BJ (cell line): ENCODE measurements at regions not wholly inside any gene's neighbourhood (a gene's known extent, or its start where the extent isn't known, plus 50 kb on each side); places are given as distances from the start of the nearest gene placed in this dataset. TPM values are rescaled to one million over a fixed set of nuclear protein-coding genes. Genes with fewer than 3 reads are reported as not detected.

Experiments
- CTCF ChIA-PET: fragments of 350-600 bp; formaldehyde crosslinking; extraction: SDS; loops from one replicate; lab custom pipeline; 2021; ENCODE audit warnings: antibody characterized with exemption, inconsistent platforms; lab: Yijun Ruan, JAX
- POLR2A ChIA-PET: fragments of 300-600 bp; sonication (Branson Sonifier 250); formaldehyde crosslinking; extraction: SDS; loops from one replicate; lab custom pipeline; 2021; ENCODE audit warnings: antibody characterized with exemption; lab: Charles Lee
- DNase-seq: peaks from one replicate; pipeline ENCODE4 v3.0.0-alpha.2; 2011; ENCODE audit warnings: low read depth
- H3K27me3 ChIP-seq: 2 replicates; pipeline ENCODE4 v1.6.0; 2011; ENCODE audit warnings: low read length; ENCODE audit not compliant: control insufficient read depth, insufficient read depth
- H3K36me3 ChIP-seq: 2 replicates; pipeline ENCODE4 v1.5.1; 2011; ENCODE audit warnings: low read length; ENCODE audit not compliant: control insufficient read depth, insufficient read depth
- H3K4me3 ChIP-seq: 2 replicates; pipeline ENCODE4 v1.5.1; 2011; ENCODE audit warnings: low read depth, mild to moderate bottlenecking, control low read depth, low read length
- small RNA-seq: library from RNA; depleted of rRNA; stranded (forward); fragments of <200 nt; gene quantifications from one replicate; pipeline ENCODE3, GENCODE V24; 2012; ENCODE audit warnings: low replicate concordance, low read depth; ENCODE audit not compliant: insufficient read length
- TF ChIP-seq, protein P1 (sequence below): IDR thresholded peaks from 2 replicates; pipeline ENCODE4 v1.5.1; 2011; ENCODE audit warnings: low read depth, mild to moderate bottlenecking, control low read depth, inconsistent platforms, low read length, moderate library complexity; ENCODE audit not compliant: insufficient read depth

DNA sequence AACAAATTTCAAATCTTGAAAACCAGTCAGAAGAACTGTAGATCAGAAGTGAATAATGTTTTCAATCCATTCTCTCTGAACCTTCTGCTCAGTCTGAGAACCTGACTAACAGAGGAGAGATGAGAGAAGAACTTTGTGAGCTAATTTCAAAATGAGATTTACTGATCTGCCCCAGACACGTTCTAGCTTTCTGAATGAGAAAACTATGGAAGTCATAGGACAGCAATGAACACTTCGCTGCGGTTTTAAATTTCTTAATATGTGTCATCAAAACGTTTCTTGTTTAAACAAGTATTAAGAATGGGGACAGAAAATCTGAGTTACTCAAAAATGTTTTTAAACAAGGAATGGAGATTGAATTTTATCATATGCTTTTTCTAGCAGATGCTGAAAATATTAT is 66.6 kb upstream of the FAR2 start:
- H3K4me3 ChIP-seq: no peak overlapping the region
- POLR2A ChIA-PET: no interaction called here
- TF ChIP-seq, protein P1, sequence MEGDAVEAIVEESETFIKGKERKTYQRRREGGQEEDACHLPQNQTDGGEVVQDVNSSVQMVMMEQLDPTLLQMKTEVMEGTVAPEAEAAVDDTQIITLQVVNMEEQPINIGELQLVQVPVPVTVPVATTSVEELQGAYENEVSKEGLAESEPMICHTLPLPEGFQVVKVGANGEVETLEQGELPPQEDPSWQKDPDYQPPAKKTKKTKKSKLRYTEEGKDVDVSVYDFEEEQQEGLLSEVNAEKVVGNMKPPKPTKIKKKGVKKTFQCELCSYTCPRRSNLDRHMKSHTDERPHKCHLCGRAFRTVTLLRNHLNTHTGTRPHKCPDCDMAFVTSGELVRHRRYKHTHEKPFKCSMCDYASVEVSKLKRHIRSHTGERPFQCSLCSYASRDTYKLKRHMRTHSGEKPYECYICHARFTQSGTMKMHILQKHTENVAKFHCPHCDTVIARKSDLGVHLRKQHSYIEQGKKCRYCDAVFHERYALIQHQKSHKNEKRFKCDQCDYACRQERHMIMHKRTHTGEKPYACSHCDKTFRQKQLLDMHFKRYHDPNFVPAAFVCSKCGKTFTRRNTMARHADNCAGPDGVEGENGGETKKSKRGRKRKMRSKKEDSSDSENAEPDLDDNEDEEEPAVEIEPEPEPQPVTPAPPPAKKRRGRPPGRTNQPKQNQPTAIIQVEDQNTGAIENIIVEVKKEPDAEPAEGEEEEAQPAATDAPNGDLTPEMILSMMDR: no peak
- no peaks in the 10 kb centered on the region for H3K36me3 ChIP-seq
- no peak for DNase-seq
- CTCF ChIA-PET: interaction anchor here (1.2 kb wide), 1 partner anchor 9 kb away, joined by 3 read pairs; no protein-coding TSS in a partner anchor
- H3K27me3 ChIP-seq: peaks cover 1% of the 10 kb centered on the region; the same call in 1 of the 2 replicates

DNA sequence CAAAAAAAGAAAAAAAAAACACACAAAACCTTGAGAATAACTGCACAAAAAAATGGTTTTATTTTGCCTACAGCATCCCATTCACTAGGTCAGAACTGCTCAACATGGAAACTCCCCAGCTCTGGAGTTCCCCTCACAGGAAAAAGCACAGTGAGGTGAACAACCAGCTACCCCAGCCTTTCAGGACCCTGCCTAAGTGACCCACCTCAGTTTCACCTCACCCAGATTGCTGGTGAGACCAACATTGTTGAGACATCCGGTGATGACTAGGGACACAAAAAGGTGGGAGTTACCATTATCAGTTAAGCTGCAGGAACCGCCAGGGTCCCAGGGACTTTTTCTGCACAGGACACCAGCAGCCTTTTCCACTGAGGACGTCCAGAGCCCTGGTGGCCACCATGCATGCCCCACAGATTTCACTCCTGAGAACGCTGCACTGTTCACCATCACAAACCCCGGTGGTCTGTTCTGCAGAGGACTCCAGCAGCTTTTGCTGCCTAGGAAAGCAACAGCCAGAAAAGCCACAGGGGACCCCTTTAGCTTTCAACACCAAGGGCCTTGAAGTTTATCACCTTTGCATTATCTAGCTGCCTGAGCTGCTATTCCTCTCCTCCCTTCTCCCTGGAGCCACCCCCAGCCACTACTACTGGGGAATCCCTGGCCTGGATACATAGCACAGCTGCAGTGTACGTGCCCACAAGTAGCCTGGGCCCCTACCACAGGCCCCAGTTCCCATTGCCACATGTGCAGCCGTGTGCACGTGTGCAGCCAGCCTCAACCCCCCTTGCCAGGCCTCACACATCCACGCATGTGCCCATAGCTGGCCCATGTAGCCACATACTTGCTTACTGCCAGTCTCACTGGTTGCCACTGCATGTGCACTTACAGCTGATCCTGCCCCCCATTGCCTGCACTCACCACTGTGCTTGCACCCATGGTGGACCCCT is 62.5 kb upstream of the FAR2 start:
- Histone ChIP-seq H3K36me3 (no peaks in the 10 kb centered on the region), H3K27me3 (peaks cover 1% of the 10 kb centered on the region; the same call in 1 of the 2 replicates), H3K4me3 (no peak overlapping the region)
- DNase-seq: no peak
- ChIA-PET POLR2A (no interaction called here), CTCF (interaction anchor here (0.6 to 1.6 kb wide), 6 partner anchors 9 to 233 kb away, joined by 3 to 6 read pairs (median 4); no protein-coding TSS in a partner anchor)
- TF ChIP-seq, protein P1: no peak

- Histone ChIP-seq H3K4me3 (no peak overlapping the region), H3K27me3 (peaks cover 1% of the 10 kb centered on the region; the same call in 1 of the 2 replicates), H3K36me3 (no peaks in the 10 kb centered on the region)
- POLR2A ChIA-PET: no interaction called here
- CTCF ChIA-PET: interaction anchor here (0.6 to 1.6 kb wide), 6 partner anchors 12 to 987 kb away, joined by 3 to 9 read pairs (median 4); no protein-coding TSS in a partner anchor
- TF ChIP-seq, protein P1: peak; percentile 50
- no peak for DNase-seq
These were observed 60.4 kb upstream of the FAR2 start for GRCh38 chr12:29088611-29089219.

Small RNAs in the stretch of these regions (small RNA-seq; reads per million reads assigned to genes)
- not detected for gene AC024255.1
